DND-41 (cell line): ENCODE measurements at regions not wholly inside any gene's neighbourhood (a gene's known extent, or its start where the extent isn't known, plus 50 kb on each side); places are given as distances from the start of the nearest gene placed in this dataset.
"Not testable (repeated sequence)": the region's sequence is repeated elsewhere in the genome, so short reads cannot be mapped to it uniquely, and the experiment has no call there.

Experiments
- ATAC-seq: fragments of 200-7000 bp; cut with Tn5 transposase; 3 replicates; pipeline ENCODE4 v1.9.1; 2021; ENCODE audit warnings: low read depth; ENCODE audit not compliant: insufficient read depth
- DNase-seq: peaks from one replicate; pipeline ENCODE4 v3.0.0-alpha.2; 2020
- H2AFZ ChIP-seq: 2 replicates; pipeline ENCODE4 v1.6.0; 2012; ENCODE audit warnings: low read depth, low read length
- H3K27ac ChIP-seq: 2 replicates; pipeline ENCODE4 v1.5.1; 2012; ENCODE audit warnings: low read length, inconsistent platforms
- H3K27me3 ChIP-seq: fragments of 200-600 bp; sonication (generic); 2 replicates; pipeline ENCODE4 v1.6.0; 2012; ENCODE audit warnings: low read length, mild to moderate bottlenecking, inconsistent platforms; ENCODE audit not compliant: insufficient read depth, poor library complexity
- H3K36me3 ChIP-seq: 2 replicates; pipeline ENCODE4 v1.5.1; 2012; ENCODE audit warnings: low read length, inconsistent platforms; ENCODE audit not compliant: insufficient read depth
- H3K4me1 ChIP-seq: 2 replicates; pipeline ENCODE4 v1.5.1; 2012; ENCODE audit warnings: mild to moderate bottlenecking, low read length; ENCODE audit not compliant: insufficient read depth
- H3K4me2 ChIP-seq: 2 replicates; pipeline ENCODE4 v1.6.0; 2012; ENCODE audit warnings: mild to moderate bottlenecking, moderate library complexity, low read length, inconsistent platforms; ENCODE audit not compliant: insufficient read depth
- H3K4me3 ChIP-seq, 2 experiments: fragments of 200-600 bp in 1 of 2; shearing (Covaris generic) in 1 of 2; 2 replicates each; pipeline ENCODE4 v1.5.1; 2012 to 2016; ENCODE audit warnings: inconsistent platforms in 2 of 2, low read length in 2 of 2, mild to moderate bottlenecking in 2 of 2, low read depth in 1 of 2, moderate library complexity in 1 of 2
- H3K79me2 ChIP-seq: 2 replicates; pipeline ENCODE4 v1.6.0; 2012; ENCODE audit warnings: low read length, inconsistent platforms; ENCODE audit not compliant: insufficient read depth
- H3K9ac ChIP-seq: 2 replicates; pipeline ENCODE4 v1.6.0; 2012; ENCODE audit warnings: low read depth, mild to moderate bottlenecking, inconsistent platforms, low read length, moderate library complexity
- H3K9me3 ChIP-seq: 2 replicates; pipeline ENCODE4 v1.5.1; 2012; ENCODE audit warnings: low read length, moderate library complexity, mild to moderate bottlenecking, inconsistent platforms; ENCODE audit not compliant: insufficient read depth, severe bottlenecking
- H4K20me1 ChIP-seq: 2 replicates; pipeline ENCODE4 v1.6.0; 2012; ENCODE audit warnings: low read length; ENCODE audit not compliant: insufficient read depth
- EZH2 ChIP-seq: IDR thresholded peaks from 3 replicates; pipeline ENCODE4 v1.6.1; 2012; ENCODE audit warnings: borderline replicate concordance, low read depth, mild to moderate bottlenecking, moderate library complexity, low read length, inconsistent platforms; ENCODE audit not compliant: severe bottlenecking
- TF ChIP-seq, protein P1 (sequence below): IDR thresholded peaks from 2 replicates; pipeline ENCODE4 v1.5.1; 2012; ENCODE audit warnings: borderline replicate concordance, low read length, moderate library complexity, mild to moderate bottlenecking; ENCODE audit not compliant: poor library complexity, severe bottlenecking; ENCODE audit errors: extremely low read depth

DNA sequence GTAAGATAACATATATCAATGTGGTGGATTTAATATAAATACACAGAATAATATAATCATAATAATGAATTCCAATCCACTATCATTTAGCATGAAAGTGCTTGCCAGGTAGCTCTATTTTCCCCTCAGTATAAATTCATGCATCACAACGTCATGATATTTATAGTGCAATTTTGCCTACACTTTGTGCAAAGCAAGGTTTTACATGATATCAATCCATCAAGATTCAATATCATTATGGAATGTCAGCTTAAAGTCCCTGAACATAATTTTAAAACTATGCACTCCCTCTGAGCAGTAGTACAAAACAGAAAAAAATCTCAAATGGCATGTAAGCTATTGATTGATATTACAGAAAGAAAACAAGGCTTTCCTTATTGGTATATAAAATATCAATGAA is 962.2 kb upstream of the PCDH20 start:
- Histone ChIP-seq H3K4me3 (no peak overlapping the region), H3K4me1 (no peaks in the 10 kb centered on the region)

DNA sequence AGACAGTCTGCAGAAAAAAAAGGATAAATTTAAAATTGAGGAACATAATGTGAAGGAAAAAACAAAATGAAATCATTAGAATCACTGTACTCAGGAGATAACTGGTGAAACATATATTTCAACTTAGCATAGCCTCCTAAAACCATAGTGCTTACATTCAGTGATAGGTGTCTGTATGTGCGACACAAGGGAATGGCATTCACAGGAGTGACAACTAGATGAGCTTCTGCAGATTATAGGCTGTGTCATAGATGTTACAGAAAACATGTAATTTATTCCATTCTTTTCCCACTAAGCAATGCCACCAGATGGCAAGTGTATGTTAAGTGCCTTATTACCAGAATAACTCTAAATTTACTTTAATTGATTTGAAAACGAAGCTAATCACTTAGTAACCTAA is 960.0 kb upstream of the PCDH20 start:
- ATAC-seq (no peak), DNase-seq (no peak)
- Histone ChIP-seq H3K4me3 (no peak overlapping the region), H3K9ac (no peak overlapping the region), H3K27ac (no peak overlapping the region), H2AFZ (no peak overlapping the region), H3K4me2 (no peak overlapping the region), H3K36me3 (no peaks in the 10 kb centered on the region), H3K79me2 (no peaks in the 10 kb centered on the region), H3K27me3 (no peaks in the 10 kb centered on the region), H4K20me1 (no peaks in the 10 kb centered on the region), H3K9me3 (no peaks in the 10 kb centered on the region), H3K4me1 (no peaks in the 10 kb centered on the region)
- no peak for TF ChIP-seq EZH2
- TF ChIP-seq, protein P1, sequence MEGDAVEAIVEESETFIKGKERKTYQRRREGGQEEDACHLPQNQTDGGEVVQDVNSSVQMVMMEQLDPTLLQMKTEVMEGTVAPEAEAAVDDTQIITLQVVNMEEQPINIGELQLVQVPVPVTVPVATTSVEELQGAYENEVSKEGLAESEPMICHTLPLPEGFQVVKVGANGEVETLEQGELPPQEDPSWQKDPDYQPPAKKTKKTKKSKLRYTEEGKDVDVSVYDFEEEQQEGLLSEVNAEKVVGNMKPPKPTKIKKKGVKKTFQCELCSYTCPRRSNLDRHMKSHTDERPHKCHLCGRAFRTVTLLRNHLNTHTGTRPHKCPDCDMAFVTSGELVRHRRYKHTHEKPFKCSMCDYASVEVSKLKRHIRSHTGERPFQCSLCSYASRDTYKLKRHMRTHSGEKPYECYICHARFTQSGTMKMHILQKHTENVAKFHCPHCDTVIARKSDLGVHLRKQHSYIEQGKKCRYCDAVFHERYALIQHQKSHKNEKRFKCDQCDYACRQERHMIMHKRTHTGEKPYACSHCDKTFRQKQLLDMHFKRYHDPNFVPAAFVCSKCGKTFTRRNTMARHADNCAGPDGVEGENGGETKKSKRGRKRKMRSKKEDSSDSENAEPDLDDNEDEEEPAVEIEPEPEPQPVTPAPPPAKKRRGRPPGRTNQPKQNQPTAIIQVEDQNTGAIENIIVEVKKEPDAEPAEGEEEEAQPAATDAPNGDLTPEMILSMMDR: no peak

More for the DNA sequence above, 962.2 kb upstream of the PCDH20 start:
- no peak for TF ChIP-seq EZH2
- TF ChIP-seq, protein P1: no peak
- Histone ChIP-seq H3K79me2 (no peaks in the 10 kb centered on the region), H3K36me3 (no peaks in the 10 kb centered on the region), H4K20me1 (no peaks in the 10 kb centered on the region), H3K9me3 (no peaks in the 10 kb centered on the region), H3K27ac (no peak overlapping the region), H3K27me3 (no peaks in the 10 kb centered on the region), H2AFZ (no peak overlapping the region), H3K9ac (no peak overlapping the region), H3K4me2 (no peak overlapping the region)
- DNase-seq (no peak), ATAC-seq (no peak)

DNA sequence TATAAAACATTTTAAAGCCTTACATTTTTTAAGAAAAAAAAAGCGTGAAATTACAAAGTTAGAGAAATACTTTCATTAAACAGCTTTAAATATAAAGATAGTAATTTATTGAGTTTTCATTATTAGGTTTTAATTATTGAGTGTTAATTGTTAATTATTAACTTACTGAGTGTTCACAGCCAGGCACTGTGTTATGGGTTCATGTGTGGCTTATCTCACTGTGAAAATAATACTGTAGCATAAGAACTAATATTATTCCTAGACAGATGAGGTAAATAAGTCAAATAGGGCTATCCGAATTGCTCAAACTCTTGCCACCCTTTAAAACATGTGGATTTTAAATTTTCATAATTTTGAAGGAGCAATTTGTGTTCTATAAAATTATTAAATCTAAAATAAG is 956.1 kb upstream of the PCDH20 start:
- ATAC-seq (no peak), DNase-seq (no peak)
- no peaks in the 10 kb centered on the region for H4K20me1 ChIP-seq
- no peaks in the 10 kb centered on the region for H3K4me1 ChIP-seq
- no peak overlapping the region for H3K27ac ChIP-seq
- H3K79me2 ChIP-seq: no peaks in the 10 kb centered on the region
- H3K36me3 ChIP-seq: no peaks in the 10 kb centered on the region
- no peak overlapping the region for H2AFZ ChIP-seq
- TF ChIP-seq EZH2: no peak
- TF ChIP-seq, protein P1: no peak
- no peak overlapping the region for H3K4me2 ChIP-seq
- no peaks in the 10 kb centered on the region for H3K27me3 ChIP-seq
- H3K9me3 ChIP-seq: no peaks in the 10 kb centered on the region
- no peak overlapping the region for H3K9ac ChIP-seq
- no peak overlapping the region for H3K4me3 ChIP-seq

DNA sequence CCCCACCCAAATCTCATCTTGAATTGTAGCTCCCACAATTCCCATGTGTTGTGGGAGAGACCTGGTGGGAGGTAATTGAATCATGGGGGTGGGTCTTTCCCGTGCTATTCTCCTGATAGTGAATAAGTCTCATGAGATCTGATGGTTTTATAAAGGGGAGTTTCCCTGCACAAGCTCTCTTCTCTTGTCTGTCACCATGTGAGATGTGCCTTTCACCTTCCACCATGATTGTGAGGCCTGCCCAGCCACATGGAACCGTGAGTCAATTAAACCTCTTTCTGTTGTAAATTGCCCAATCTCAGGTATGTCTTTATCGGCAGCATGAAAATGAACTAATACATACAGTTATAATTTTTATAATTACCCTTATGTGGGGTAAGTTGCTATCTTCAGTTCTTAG is 952.3 kb upstream of the PCDH20 start:
- H3K27me3 ChIP-seq, H3K4me1 ChIP-seq, H2AFZ ChIP-seq, H3K27ac ChIP-seq, ATAC-seq, H3K9me3 ChIP-seq, DNase-seq, H3K9ac ChIP-seq, H3K4me3 ChIP-seq, H4K20me1 ChIP-seq, H3K4me2 ChIP-seq, H3K79me2 ChIP-seq, H3K36me3 ChIP-seq: not testable (repeated sequence)
